PC-9 (cell line): ENCODE measurements at regions not wholly inside any gene's neighbourhood (a gene's known extent, or its start where the extent isn't known, plus 50 kb on each side); places are given as distances from the start of the nearest gene placed in this dataset.

Experiments used
- BruUV-seq: library from RNA; stranded (reverse); fragments of 400-500 nt; replicated peaks from 2 replicates; lab custom pipeline; 2021; lab: Mats Ljungman, UMichigan
- CTCF ChIA-PET: fragments of 300-600 bp; sonication (Branson Sonifier 250); formaldehyde crosslinking; loops from one replicate; lab custom pipeline; 2022; ENCODE audit warnings: antibody characterized with exemption; lab: Charles Lee
- POLR2A ChIA-PET: fragments of 300-600 bp; sonication (Branson Sonifier 250); formaldehyde crosslinking; loops from one replicate; lab custom pipeline; 2022; ENCODE audit warnings: antibody characterized with exemption; ENCODE audit not compliant: unreplicated experiment; lab: Charles Lee
- DNase-seq, 2 experiments: peaks; one replicate each; pipeline versions ENCODE4 v3.0.0 to v3.0.0-alpha.2; 2015 to 2022; ENCODE audit warnings: mixed read lengths in 1 of 2
- H2AFZ ChIP-seq: fragments of 200-600 bp; sonication (generic); 2 replicates; pipeline ENCODE4 v1.8.1; 2017; ENCODE audit warnings: antibody characterized with exemption
- H3F3A ChIP-seq: fragments of 200-600 bp; sonication (generic); 2 replicates; pipeline ENCODE4 v1.8.1; 2017; ENCODE audit warnings: antibody characterized with exemption, mild to moderate bottlenecking, low read depth; ENCODE audit not compliant: insufficient read depth
- H3K27ac ChIP-seq: fragments of 200-600 bp; sonication (generic); 2 replicates; pipeline ENCODE4 v1.6.1; 2016; ENCODE audit warnings: mixed run types
- H3K27me3 ChIP-seq: fragments of 200-600 bp; sonication (generic); 2 replicates; pipeline ENCODE4 v1.6.1; 2016; ENCODE audit warnings: low read depth, mixed run types; ENCODE audit not compliant: insufficient read depth
- H3K36me3 ChIP-seq: fragments of 200-600 bp; sonication (generic); 2 replicates; pipeline ENCODE4 v1.6.1; 2016; ENCODE audit warnings: low read depth, mixed run types
- H3K4me1 ChIP-seq: fragments of 200-600 bp; sonication (generic); replicated peaks from 2 replicates; pipeline ENCODE4 v1.6.1; 2016; ENCODE audit warnings: mixed run types; ENCODE audit not compliant: insufficient read depth
- H3K4me2 ChIP-seq: fragments of 200-600 bp; sonication (generic); 2 replicates; pipeline ENCODE4 v1.6.1; 2017; ENCODE audit warnings: mixed run types
- H3K4me3 ChIP-seq: fragments of 200-600 bp; sonication (generic); 2 replicates; pipeline ENCODE4 v1.6.1; 2016; ENCODE audit warnings: mixed run types
- H3K79me2 ChIP-seq: fragments of 200-600 bp; sonication (generic); 2 replicates; pipeline ENCODE4 v1.6.1; 2017; ENCODE audit warnings: low read depth, mixed run types
- H3K9me2 ChIP-seq: fragments of 200-600 bp; sonication (generic); 2 replicates; pipeline ENCODE4 v1.8.1; 2017; ENCODE audit warnings: mild to moderate bottlenecking; ENCODE audit not compliant: insufficient read depth
- H3K9me3 ChIP-seq: fragments of 200-600 bp; sonication (generic); 2 replicates; pipeline ENCODE4 v1.8.1; 2016; ENCODE audit warnings: low read depth; ENCODE audit not compliant: insufficient read depth
- H4K20me1 ChIP-seq: fragments of 200-600 bp; sonication (generic); 2 replicates; pipeline ENCODE4 v1.8.1; 2017; ENCODE audit not compliant: insufficient read depth
- CTCF ChIP-seq: fragments of 200-600 bp; sonication (generic); conservative IDR thresholded peaks from 2 replicates; pipeline ENCODE4 v1.6.1; 2017; ENCODE audit warnings: mixed run types, antibody characterized with exemption, mild to moderate bottlenecking, moderate library complexity
- EZH2 ChIP-seq: fragments of 200-600 bp; sonication (generic); IDR thresholded peaks from 2 replicates; pipeline ENCODE4 v1.8.0; 2017; ENCODE audit warnings: antibody characterized with exemption, low read depth
- intact Hi-C: fragments of 100-400 bp; cut with micrococcal nuclease; formaldehyde crosslinking; loops from one replicate; pipeline ENCODE4 v1.10.0; 2022; ENCODE audit not compliant: unreplicated experiment

- Histone ChIP-seq H3K9me2 (no peaks in the 10 kb centered on the region), H3F3A (no peaks in the 10 kb centered on the region), H4K20me1 (no peaks in the 10 kb centered on the region), H3K36me3 (no peaks in the 10 kb centered on the region), H3K4me3 (no peak overlapping the region), H3K79me2 (no peaks in the 10 kb centered on the region), H3K4me2 (no peak overlapping the region), H3K9me3 (no peaks in the 10 kb centered on the region), H3K27me3 (no peaks in the 10 kb centered on the region), H3K4me1 (no peaks in the 10 kb centered on the region), H3K27ac (no peak overlapping the region), H2AFZ (no peak overlapping the region)
- DNase-seq = no peak
- intact Hi-C loops = no loop called here
- no peak for TF ChIP-seq EZH2
- no peak for TF ChIP-seq CTCF
- no TSS peak for BruUV-seq
- ChIA-PET POLR2A (no interaction called here), CTCF (no interaction called here)
Observed at GRCh38 chr7:42502022-42502421, 265.0 kb upstream of the GLI3 start.

- Histone ChIP-seq H3K4me3 (no peak overlapping the region), H3K27me3 (peaks cover 10% of the 10 kb centered on the region; the same call in 1 of the 2 replicates), H2AFZ (no peak overlapping the region), H3K36me3 (no peaks in the 10 kb centered on the region), H3K27ac (no peak overlapping the region), H3K9me3 (no peaks in the 10 kb centered on the region), H4K20me1 (no peaks in the 10 kb centered on the region), H3K4me2 (no peak overlapping the region), H3K79me2 (no peaks in the 10 kb centered on the region), H3K4me1 (no peaks in the 10 kb centered on the region), H3F3A (no peaks in the 10 kb centered on the region), H3K9me2 (no peaks in the 10 kb centered on the region)
- TF ChIP-seq EZH2 (no peak), CTCF (no peak)
- CTCF ChIA-PET = no interaction called here
- BruUV-seq = no TSS peak
- POLR2A ChIA-PET = no interaction called here
- no peak for DNase-seq
- intact Hi-C loops = no loop called here
Observed at GRCh38 chr7:42495256-42495655, 258.2 kb upstream of the GLI3 start.

GRCh38 chr7:42494736-42495135 lies 257.7 kb upstream of the GLI3 start:
- H3K9me2 ChIP-seq = no peaks in the 10 kb centered on the region
- no peaks in the 10 kb centered on the region for H3K4me1 ChIP-seq
- H3K4me2 ChIP-seq = no peak overlapping the region
- H3F3A ChIP-seq = no peaks in the 10 kb centered on the region
- intact Hi-C loops = no loop called here
- no peak overlapping the region for H2AFZ ChIP-seq
- H3K27ac ChIP-seq = no peak overlapping the region
- ChIA-PET POLR2A (no interaction called here), CTCF (no interaction called here)
- no peaks in the 10 kb centered on the region for H4K20me1 ChIP-seq
- no peak for DNase-seq
- BruUV-seq = no TSS peak
- H3K79me2 ChIP-seq = no peaks in the 10 kb centered on the region
- H3K9me3 ChIP-seq = no peaks in the 10 kb centered on the region
- H3K4me3 ChIP-seq = no peak overlapping the region
- TF ChIP-seq CTCF = no peak
- no peak for TF ChIP-seq EZH2
- peaks cover 10% of the 10 kb centered on the region; the same call in 1 of the 2 replicates for H3K27me3 ChIP-seq
- no peaks in the 10 kb centered on the region for H3K36me3 ChIP-seq
